AML-193 (cell line): ENCODE measurements at regions not wholly inside any gene's neighbourhood (a gene's known extent, or its start where the extent isn't known, plus 50 kb on each side); places are given as distances from the start of the nearest gene placed in this dataset.

ENCODE experiments used
- DNase-seq, 2 experiments: peaks; one replicate each; lab custom pipeline; 2025; lab: John Stamatoyannopoulos, UW

- no peak for DNase-seq
Measured at GRCh38 chr15:85307687-85308045, 72.7 kb upstream of the AKAP13 start.

GRCh38 chr15:85311647-85312046 lies 68.8 kb upstream of the AKAP13 start:
- no peak for DNase-seq

GRCh38 chr15:85312486-85312885 lies 67.9 kb upstream of the AKAP13 start:
- peak in 1 of 2 experiments; percentile 45 for DNase-seq

GRCh38 chr15:85312929-85313331 lies 67.5 kb upstream of the AKAP13 start:
- peak; percentile 65 to 68 for DNase-seq

GRCh38 chr15:85313339-85313738 lies 67.1 kb upstream of the AKAP13 start:
- DNase-seq, result no peak

GRCh38 chr15:85314146-85314545 lies 66.3 kb upstream of the AKAP13 start:
- DNase-seq, result no peak

GRCh38 chr15:85314633-85315032 lies 65.8 kb upstream of the AKAP13 start:
- no peak for DNase-seq

- no peak for DNase-seq
Measured at GRCh38 chr15:85316244-85316934, 64.0 kb upstream of the AKAP13 start.

- no peak for DNase-seq
Measured at GRCh38 chr15:85318048-85318731, 62.2 kb upstream of the AKAP13 start.

GRCh38 chr15:85318732-85319076 lies 61.7 kb upstream of the AKAP13 start:
- no peak for DNase-seq

- DNase-seq, result no peak
Measured at GRCh38 chr15:85324202-85324601, 56.2 kb upstream of the AKAP13 start.

- no peak for DNase-seq
Measured at GRCh38 chr15:85325834-85326233, 54.6 kb upstream of the AKAP13 start.

- DNase-seq, result no peak
Measured at GRCh38 chr15:85326291-85326690, 54.1 kb upstream of the AKAP13 start.

- no peak for DNase-seq
Measured at GRCh38 chr15:85327820-85328219, 52.6 kb upstream of the AKAP13 start.

- peak; percentile 33 to 38 for DNase-seq
Measured at GRCh38 chr15:85329561-85330422, 50.6 kb upstream of the AKAP13 start.
